PC-9 (cell line): ENCODE measurements at regions not wholly inside any gene's neighbourhood (a gene's known extent, or its start where the extent isn't known, plus 50 kb on each side); places are given as distances from the start of the nearest gene placed in this dataset.
A peak's percentile ranks its signal among the peaks of the same experiment; 100 is the strongest.

Source experiments
- BruUV-seq: library from RNA; stranded (reverse); fragments of 400-500 nt; replicated peaks from 2 replicates; lab custom pipeline; 2021; lab: Mats Ljungman, UMichigan
- CTCF ChIA-PET: fragments of 300-600 bp; sonication (Branson Sonifier 250); formaldehyde crosslinking; loops from one replicate; lab custom pipeline; 2022; ENCODE audit warnings: antibody characterized with exemption; lab: Charles Lee
- POLR2A ChIA-PET: fragments of 300-600 bp; sonication (Branson Sonifier 250); formaldehyde crosslinking; loops from one replicate; lab custom pipeline; 2022; ENCODE audit warnings: antibody characterized with exemption; ENCODE audit not compliant: unreplicated experiment; lab: Charles Lee
- DNase-seq, 2 experiments: peaks; one replicate each; pipeline versions ENCODE4 v3.0.0 to v3.0.0-alpha.2; 2015 to 2022; ENCODE audit warnings: mixed read lengths in 1 of 2
- H2AFZ ChIP-seq: fragments of 200-600 bp; sonication (generic); 2 replicates; pipeline ENCODE4 v1.8.1; 2017; ENCODE audit warnings: antibody characterized with exemption
- H3F3A ChIP-seq: fragments of 200-600 bp; sonication (generic); 2 replicates; pipeline ENCODE4 v1.8.1; 2017; ENCODE audit warnings: antibody characterized with exemption, mild to moderate bottlenecking, low read depth; ENCODE audit not compliant: insufficient read depth
- H3K27ac ChIP-seq: fragments of 200-600 bp; sonication (generic); 2 replicates; pipeline ENCODE4 v1.6.1; 2016; ENCODE audit warnings: mixed run types
- H3K27me3 ChIP-seq: fragments of 200-600 bp; sonication (generic); 2 replicates; pipeline ENCODE4 v1.6.1; 2016; ENCODE audit warnings: low read depth, mixed run types; ENCODE audit not compliant: insufficient read depth
- H3K36me3 ChIP-seq: fragments of 200-600 bp; sonication (generic); 2 replicates; pipeline ENCODE4 v1.6.1; 2016; ENCODE audit warnings: low read depth, mixed run types
- H3K4me1 ChIP-seq: fragments of 200-600 bp; sonication (generic); replicated peaks from 2 replicates; pipeline ENCODE4 v1.6.1; 2016; ENCODE audit warnings: mixed run types; ENCODE audit not compliant: insufficient read depth
- H3K4me2 ChIP-seq: fragments of 200-600 bp; sonication (generic); 2 replicates; pipeline ENCODE4 v1.6.1; 2017; ENCODE audit warnings: mixed run types
- H3K4me3 ChIP-seq: fragments of 200-600 bp; sonication (generic); 2 replicates; pipeline ENCODE4 v1.6.1; 2016; ENCODE audit warnings: mixed run types
- H3K79me2 ChIP-seq: fragments of 200-600 bp; sonication (generic); 2 replicates; pipeline ENCODE4 v1.6.1; 2017; ENCODE audit warnings: low read depth, mixed run types
- H3K9me2 ChIP-seq: fragments of 200-600 bp; sonication (generic); 2 replicates; pipeline ENCODE4 v1.8.1; 2017; ENCODE audit warnings: mild to moderate bottlenecking; ENCODE audit not compliant: insufficient read depth
- H3K9me3 ChIP-seq: fragments of 200-600 bp; sonication (generic); 2 replicates; pipeline ENCODE4 v1.8.1; 2016; ENCODE audit warnings: low read depth; ENCODE audit not compliant: insufficient read depth
- H4K20me1 ChIP-seq: fragments of 200-600 bp; sonication (generic); 2 replicates; pipeline ENCODE4 v1.8.1; 2017; ENCODE audit not compliant: insufficient read depth
- CTCF ChIP-seq: fragments of 200-600 bp; sonication (generic); conservative IDR thresholded peaks from 2 replicates; pipeline ENCODE4 v1.6.1; 2017; ENCODE audit warnings: mixed run types, antibody characterized with exemption, mild to moderate bottlenecking, moderate library complexity
- EZH2 ChIP-seq: fragments of 200-600 bp; sonication (generic); IDR thresholded peaks from 2 replicates; pipeline ENCODE4 v1.8.0; 2017; ENCODE audit warnings: antibody characterized with exemption, low read depth
- intact Hi-C: fragments of 100-400 bp; cut with micrococcal nuclease; formaldehyde crosslinking; loops from one replicate; pipeline ENCODE4 v1.10.0; 2022; ENCODE audit not compliant: unreplicated experiment

- Histone ChIP-seq H2AFZ (no peak overlapping the region), H3K4me2 (peak overlapping the region; percentile 7), H3K36me3 (no peaks in the 10 kb centered on the region), H3F3A (peaks cover 15% of the 10 kb centered on the region), H3K27ac (peak overlapping the region; percentile 76), H3K79me2 (no peaks in the 10 kb centered on the region), H3K4me1 (peaks cover 27% of the 10 kb centered on the region), H3K9me3 (no peaks in the 10 kb centered on the region; the same call in 1 of the 2 replicates), H4K20me1 (no peaks in the 10 kb centered on the region), H3K27me3 (no peaks in the 10 kb centered on the region), H3K9me2 (no peaks in the 10 kb centered on the region), H3K4me3 (no peak overlapping the region)
- BruUV-seq, result no TSS peak
- ChIA-PET CTCF (no interaction called here), POLR2A (interaction anchor here (0.7 kb wide), 1 partner anchor 78 kb away, joined by 3 read pairs; no protein-coding TSS in a partner anchor)
- no peak for DNase-seq
- no peak for TF ChIP-seq EZH2
- no peak for TF ChIP-seq CTCF
- intact Hi-C loops, result no loop called here
Measured at GRCh38 chrX:120750381-120750780, 120.5 kb upstream of the C1GALT1C1 start.

DNA sequence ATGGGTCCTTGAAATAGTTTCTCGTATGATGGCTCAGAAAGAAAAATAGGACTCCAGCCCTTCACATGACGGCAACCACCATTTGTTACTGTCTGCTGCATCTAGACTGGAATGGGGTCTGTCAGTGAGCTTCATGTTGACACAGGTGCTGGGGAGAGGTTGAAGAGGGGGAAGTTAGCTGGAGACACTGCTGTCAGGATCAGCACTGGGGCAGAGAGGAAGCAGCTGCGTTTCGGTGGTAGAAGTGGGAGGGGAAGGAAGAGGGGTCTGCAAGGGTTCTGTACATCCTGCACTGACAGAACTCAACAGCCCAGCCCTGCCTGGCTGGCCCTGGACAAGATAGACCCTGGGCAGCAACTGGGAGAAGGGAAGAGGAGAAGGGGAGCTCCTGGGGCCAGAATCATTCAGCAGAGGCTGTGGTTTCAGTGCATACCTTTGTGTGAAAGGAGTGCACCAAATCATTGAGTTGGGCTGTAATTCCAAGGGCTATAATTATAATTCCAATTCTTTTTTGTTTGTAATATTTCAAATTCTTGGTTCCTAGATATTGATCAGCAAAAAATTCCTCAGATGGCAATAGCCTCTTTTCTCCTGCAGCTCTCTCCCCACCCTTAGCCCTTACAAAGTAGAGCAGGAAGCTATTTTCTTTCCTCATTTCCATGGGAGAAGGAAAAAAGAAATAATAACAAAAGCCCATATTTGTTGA lies 119.4 kb upstream of the C1GALT1C1 start:
- POLR2A ChIA-PET, result interaction anchor here (0.6 to 0.7 kb wide), 4 partner anchors 14 to 1267 kb away, joined by 3 to 5 read pairs (median 3); no protein-coding TSS in a partner anchor
- Histone ChIP-seq H3K4me3 (no peak overlapping the region), H3K27me3 (no peaks in the 10 kb centered on the region), H3K79me2 (no peaks in the 10 kb centered on the region), H3K36me3 (no peaks in the 10 kb centered on the region), H3F3A (peaks cover 15% of the 10 kb centered on the region), H4K20me1 (no peaks in the 10 kb centered on the region), H3K4me1 (peaks cover 27% of the 10 kb centered on the region), H2AFZ (no peak overlapping the region), H3K9me3 (no peaks in the 10 kb centered on the region; the same call in 1 of the 2 replicates), H3K9me2 (no peaks in the 10 kb centered on the region), H3K27ac (peak overlapping the region; percentile 76), H3K4me2 (peak overlapping the region; percentile 23)
- TF ChIP-seq EZH2 (no peak), CTCF (no peak)
- CTCF ChIA-PET, result no interaction called here
- peak; percentile 11 to 81 for DNase-seq
- intact Hi-C loops, result no loop called here
- no TSS peak for BruUV-seq

DNA sequence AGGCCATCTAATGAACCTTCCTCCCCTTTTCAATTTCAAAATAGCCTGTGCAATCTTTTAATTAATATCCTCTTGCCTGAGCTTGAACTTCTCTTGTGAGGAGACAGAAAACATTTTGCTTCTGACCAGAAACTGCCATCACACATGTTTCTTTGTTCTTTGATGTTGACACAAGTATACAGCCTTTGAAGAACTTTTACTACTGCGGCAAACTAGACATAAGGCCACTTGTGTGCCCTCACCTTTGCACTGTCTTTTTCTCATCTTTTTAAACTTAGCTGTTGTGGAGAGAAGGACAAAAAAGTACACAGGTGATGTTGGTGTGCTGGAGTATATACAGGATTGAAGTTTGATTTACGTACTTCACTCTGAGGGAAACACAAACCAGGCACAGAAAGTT lies 116.3 kb upstream of the C1GALT1C1 start:
- TF ChIP-seq CTCF (no peak), EZH2 (no peak)
- Histone ChIP-seq H4K20me1 (no peaks in the 10 kb centered on the region), H3K36me3 (no peaks in the 10 kb centered on the region), H3K27ac (no peak overlapping the region), H3K9me3 (no peaks in the 10 kb centered on the region; the same call in 1 of the 2 replicates), H3F3A (peaks cover 24% of the 10 kb centered on the region), H3K4me3 (no peak overlapping the region), H3K4me1 (peaks cover 39% of the 10 kb centered on the region), H3K79me2 (no peaks in the 10 kb centered on the region), H3K9me2 (no peaks in the 10 kb centered on the region), H3K4me2 (no peak overlapping the region), H3K27me3 (no peaks in the 10 kb centered on the region), H2AFZ (no peak overlapping the region)
- ChIA-PET POLR2A (no interaction called here), CTCF (interaction anchor here (0.6 kb wide), 1 partner anchor 44 kb away, joined by 15 read pairs; no protein-coding TSS in a partner anchor)
- no peak for DNase-seq
- BruUV-seq, result no TSS peak
- intact Hi-C loops, result no loop called here
